Keratinocyte (primary cell): ENCODE measurements at regions not wholly inside any gene's neighbourhood (a gene's known extent, or its start where the extent isn't known, plus 50 kb on each side); places are given as distances from the start of the nearest gene placed in this dataset.

ENCODE experiments used
- DNase-seq: peaks from one replicate; pipeline ENCODE4 v3.0.0-alpha.2; 2011; ENCODE audit warnings: low read depth, missing footprints, low spot score
- FAIRE-seq: peaks from 2 replicates; lab custom pipeline; 2011; peaks lifted over from hg19 to GRCh38; lab: Jason Lieb, UNC
- H2AFZ ChIP-seq: 2 replicates; pipeline ENCODE4 v1.6.0; 2012; ENCODE audit warnings: low read length, control low read depth, inconsistent platforms; ENCODE audit not compliant: control insufficient read depth
- H3K27ac ChIP-seq: 2 replicates; pipeline ENCODE4 v1.5.1; 2011; ENCODE audit warnings: low read length; ENCODE audit not compliant: control insufficient read depth, insufficient read depth
- H3K27me3 ChIP-seq: 3 replicates; pipeline ENCODE4 v1.6.0; 2011; ENCODE audit warnings: low read length; ENCODE audit not compliant: control insufficient read depth, insufficient read depth; ENCODE audit errors: extremely low read depth
- H3K36me3 ChIP-seq, 2 experiments: 2 replicates in 1 of 2; 3 replicates in 1 of 2; pipeline ENCODE4 v1.5.1; 2011; ENCODE audit warnings: low read length in 2 of 2, mild to moderate bottlenecking in 1 of 2; ENCODE audit not compliant: control insufficient read depth in 2 of 2, insufficient read depth in 2 of 2; ENCODE audit errors: extremely low read depth in 1 of 2
- H3K4me1 ChIP-seq: 3 replicates; pipeline ENCODE4 v1.5.1; 2011; ENCODE audit warnings: low read length; ENCODE audit not compliant: control insufficient read depth, insufficient read depth; ENCODE audit errors: extremely low read depth
- H3K4me2 ChIP-seq: 3 replicates; pipeline ENCODE4 v1.6.0; 2011; ENCODE audit warnings: low read depth, low read length; ENCODE audit not compliant: control insufficient read depth, insufficient read depth; ENCODE audit errors: extremely low read depth
- H3K4me3 ChIP-seq, 3 experiments: fragments of 200-600 bp in 1 of 3; sonication (generic) in 1 of 3; 2 replicates in 2 of 3; 3 replicates in 1 of 3; pipeline ENCODE4 v1.5.1; 2011 to 2016; ENCODE audit warnings: low read length in 3 of 3, mild to moderate bottlenecking in 3 of 3, control low read depth in 2 of 3, inconsistent platforms in 1 of 3, low read depth in 1 of 3, mixed read lengths in 1 of 3, mixed run types in 1 of 3, moderate library complexity in 1 of 3; ENCODE audit not compliant: control insufficient read depth in 2 of 3, insufficient read depth in 2 of 3; ENCODE audit errors: extremely low read depth in 1 of 3
- H3K79me2 ChIP-seq: 2 replicates; pipeline ENCODE4 v1.6.0; 2012; ENCODE audit warnings: low read length; ENCODE audit not compliant: control insufficient read depth, insufficient read depth
- H3K9ac ChIP-seq: 3 replicates; pipeline ENCODE4 v1.6.0; 2011; ENCODE audit warnings: low read length; ENCODE audit not compliant: control insufficient read depth, insufficient read depth; ENCODE audit errors: extremely low read depth
- H3K9me1 ChIP-seq: 3 replicates; pipeline ENCODE4 v1.6.0; 2011; ENCODE audit warnings: low read length; ENCODE audit not compliant: control insufficient read depth, insufficient read depth; ENCODE audit errors: extremely low read depth
- H3K9me3 ChIP-seq: 2 replicates; pipeline ENCODE4 v1.5.1; 2012; ENCODE audit warnings: low read depth, low read length; ENCODE audit not compliant: control insufficient read depth
- H4K20me1 ChIP-seq: 3 replicates; pipeline ENCODE4 v1.6.0; 2011; ENCODE audit warnings: low read length; ENCODE audit not compliant: control insufficient read depth, insufficient read depth; ENCODE audit errors: extremely low read depth
- CTCF ChIP-seq, 3 experiments: IDR thresholded peaks in 1 of 3; conservative IDR thresholded peaks in 1 of 3; optimal IDR thresholded peaks in 1 of 3; 2 replicates in 2 of 3; 3 replicates in 1 of 3; pipeline versions ENCODE3 to v1.5.1; 2011; ENCODE audit warnings: low read length in 3 of 3, mild to moderate bottlenecking in 3 of 3, moderate library complexity in 2 of 3, control low read depth in 1 of 3, inconsistent platforms in 1 of 3; ENCODE audit not compliant: insufficient read depth in 2 of 3; ENCODE audit errors: extremely low read depth in 1 of 3
- EZH2 ChIP-seq: IDR thresholded peaks from one replicate; pipeline ENCODE4 v1.6.1; 2012; ENCODE audit warnings: inconsistent platforms, mild to moderate bottlenecking, low read length, moderate library complexity
- dilution Hi-C: fragments of 300-500 bp; cut with MboI; formaldehyde crosslinking; loops from one replicate; pipeline ENCODE4 v1.7.0; 2020; ENCODE audit warnings: low sequenced_read_pairs; ENCODE audit not compliant: extremely low pct_ligation_motif_present

GRCh38 chr16:59190731-59191130 lies 456.6 kb upstream of the GOT2 start:
- Histone ChIP-seq H3K9me1 (no peaks in the 10 kb centered on the region), H3K4me3 (no peak overlapping the region), H4K20me1 (no peaks in the 10 kb centered on the region), H3K4me1 (no peaks in the 10 kb centered on the region), H3K27me3 (no peaks in the 10 kb centered on the region), H3K9me3 (peaks cover 2% of the 10 kb centered on the region), H3K79me2 (no peaks in the 10 kb centered on the region), H2AFZ (no peak overlapping the region), H3K36me3 (no peaks in the 10 kb centered on the region), H3K4me2 (no peak overlapping the region), H3K9ac (no peak overlapping the region), H3K27ac (no peak overlapping the region)
- no peak for DNase-seq
- dilution Hi-C loops, result no loop called here
- no peak for FAIRE-seq
- no peak for TF ChIP-seq CTCF (optimal IDR thresholded peaks at IDR 0.05 in 1 of 3, IDR thresholded peaks at IDR 0.05 in 1 of 3, conservative IDR thresholded peaks at IDR 0.05 in 1 of 3; ENCODE audit: extremely low read depth in 1 of 3, insufficient read depth in 2 of 3, low read length in 3 of 3)
- no peak for TF ChIP-seq EZH2

- H3K36me3 ChIP-seq, result no peaks in the 10 kb centered on the region
- H3K9me1 ChIP-seq, result no peaks in the 10 kb centered on the region
- no peak for FAIRE-seq
- DNase-seq, result no peak
- no peaks in the 10 kb centered on the region for H3K27me3 ChIP-seq
- no peaks in the 10 kb centered on the region for H3K79me2 ChIP-seq
- H4K20me1 ChIP-seq, result no peaks in the 10 kb centered on the region
- H3K4me3 ChIP-seq, result no peak overlapping the region
- TF ChIP-seq EZH2 (no peak), CTCF (optimal IDR thresholded peaks at IDR 0.05 in 1 of 3, IDR thresholded peaks at IDR 0.05 in 1 of 3, conservative IDR thresholded peaks at IDR 0.05 in 1 of 3; ENCODE audit: extremely low read depth in 1 of 3, insufficient read depth in 2 of 3, low read length in 3 of 3) (no peak)
- no peak overlapping the region for H2AFZ ChIP-seq
- no peak overlapping the region for H3K9ac ChIP-seq
- no peak overlapping the region for H3K27ac ChIP-seq
- H3K4me2 ChIP-seq, result no peak overlapping the region
- no peaks in the 10 kb centered on the region for H3K9me3 ChIP-seq
- dilution Hi-C loops, result no loop called here
- no peaks in the 10 kb centered on the region for H3K4me1 ChIP-seq
Observed at GRCh38 chr16:59188029-59188428, 453.9 kb upstream of the GOT2 start.
